IMR-90 (cell line): ENCODE measurements at regions not wholly inside any gene's neighbourhood (a gene's known extent, or its start where the extent isn't known, plus 50 kb on each side); places are given as distances from the start of the nearest gene placed in this dataset.

Source experiments
- BHLHE40 ChIP-seq: fragments of 150-350 bp; IDR thresholded peaks from 2 replicates; pipeline ENCODE4 v1.6.1; 2016; ENCODE audit warnings: mild to moderate bottlenecking, low read depth, low read length
- CEBPB ChIP-seq: IDR thresholded peaks from 2 replicates; pipeline ENCODE4 v1.6.1; 2012; ENCODE audit warnings: low read depth, low read length, improper control_type of control experiment
- CHD1 ChIP-seq: IDR thresholded peaks from 2 replicates; pipeline ENCODE4 v1.6.1; 2012; ENCODE audit warnings: low read depth, low read length, improper control_type of control experiment
- MAZ ChIP-seq: IDR thresholded peaks from 2 replicates; pipeline ENCODE4 v1.6.1; 2012; ENCODE audit warnings: low read depth, mild to moderate bottlenecking, low read length, improper control_type of control experiment, moderate library complexity, borderline replicate concordance
- NFE2L2 ChIP-seq: fragments of 150-350 bp; IDR thresholded peaks from 2 replicates; pipeline ENCODE4 v1.6.1; 2016; ENCODE audit warnings: low read depth, mild to moderate bottlenecking, low read length
- POLR2A ChIP-seq: IDR thresholded peaks from 2 replicates; pipeline ENCODE4 v1.6.1; 2012; ENCODE audit warnings: mild to moderate bottlenecking, low read depth, low read length
- RAD21 ChIP-seq: IDR thresholded peaks from 2 replicates; pipeline ENCODE4 v1.6.1; 2012; ENCODE audit warnings: low read length, improper control_type of control experiment
- RCOR1 ChIP-seq: IDR thresholded peaks from 2 replicates; pipeline ENCODE4 v1.6.1; 2012; ENCODE audit warnings: mild to moderate bottlenecking, low read length, improper control_type of control experiment; ENCODE audit not compliant: insufficient replicate concordance
- RFX5 ChIP-seq: IDR thresholded peaks from 2 replicates; pipeline ENCODE4 v1.8.0; 2012; ENCODE audit warnings: low read depth, mild to moderate bottlenecking, low read length, moderate library complexity
- TF ChIP-seq, protein P1 (sequence below): conservative IDR thresholded peaks from 2 replicates; pipeline ENCODE4 v1.5.1; 2012; ENCODE audit warnings: mild to moderate bottlenecking, low read depth, low read length, improper control_type of control experiment
- TF ChIP-seq, protein P2 (sequence below): fragments of 150-350 bp; IDR thresholded peaks from 2 replicates; pipeline ENCODE4 v1.6.1; 2016; ENCODE audit warnings: low read depth, mild to moderate bottlenecking, low read length, moderate library complexity, borderline replicate concordance

DNA sequence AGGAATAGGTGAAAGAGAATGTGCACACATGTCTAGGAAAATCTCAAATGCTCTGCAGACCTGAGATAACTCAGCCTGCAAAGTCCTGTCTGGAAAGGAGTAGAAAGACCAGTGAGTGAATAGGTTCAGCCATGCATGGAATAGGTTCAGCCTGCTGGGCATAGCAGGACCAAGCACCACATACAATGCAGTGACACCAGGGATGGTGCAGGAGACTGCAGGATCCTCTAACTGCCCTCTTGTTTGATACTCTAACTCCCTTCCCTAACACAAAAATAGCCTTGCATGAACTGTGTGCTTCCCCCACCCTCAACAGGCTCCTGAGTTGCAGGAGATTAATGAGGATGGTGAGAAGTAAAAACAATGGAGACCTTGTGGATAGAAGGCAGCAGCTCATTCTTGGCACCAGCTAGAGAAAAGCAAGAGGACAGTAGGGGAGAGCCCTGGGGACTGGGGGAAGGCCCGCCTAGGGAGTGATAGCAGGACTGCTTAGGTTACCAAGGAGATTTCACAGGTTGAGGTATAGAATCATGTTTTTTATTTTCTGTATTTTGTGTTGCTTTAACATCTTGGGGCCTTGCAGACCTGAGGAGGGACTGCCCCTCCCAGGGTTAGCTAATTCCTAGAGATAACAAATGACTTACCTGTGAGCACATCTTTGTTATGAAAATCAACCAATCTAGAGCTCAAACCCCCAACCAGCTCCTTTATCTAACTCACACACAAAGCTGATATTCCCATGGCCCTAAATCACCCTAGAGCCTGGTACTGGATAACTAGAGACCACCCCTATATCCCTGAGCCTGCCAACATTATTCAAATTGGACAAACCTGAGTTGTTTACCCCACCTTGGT is 187.8 kb downstream of the PLPP4 start:
- TF ChIP-seq, protein P1, sequence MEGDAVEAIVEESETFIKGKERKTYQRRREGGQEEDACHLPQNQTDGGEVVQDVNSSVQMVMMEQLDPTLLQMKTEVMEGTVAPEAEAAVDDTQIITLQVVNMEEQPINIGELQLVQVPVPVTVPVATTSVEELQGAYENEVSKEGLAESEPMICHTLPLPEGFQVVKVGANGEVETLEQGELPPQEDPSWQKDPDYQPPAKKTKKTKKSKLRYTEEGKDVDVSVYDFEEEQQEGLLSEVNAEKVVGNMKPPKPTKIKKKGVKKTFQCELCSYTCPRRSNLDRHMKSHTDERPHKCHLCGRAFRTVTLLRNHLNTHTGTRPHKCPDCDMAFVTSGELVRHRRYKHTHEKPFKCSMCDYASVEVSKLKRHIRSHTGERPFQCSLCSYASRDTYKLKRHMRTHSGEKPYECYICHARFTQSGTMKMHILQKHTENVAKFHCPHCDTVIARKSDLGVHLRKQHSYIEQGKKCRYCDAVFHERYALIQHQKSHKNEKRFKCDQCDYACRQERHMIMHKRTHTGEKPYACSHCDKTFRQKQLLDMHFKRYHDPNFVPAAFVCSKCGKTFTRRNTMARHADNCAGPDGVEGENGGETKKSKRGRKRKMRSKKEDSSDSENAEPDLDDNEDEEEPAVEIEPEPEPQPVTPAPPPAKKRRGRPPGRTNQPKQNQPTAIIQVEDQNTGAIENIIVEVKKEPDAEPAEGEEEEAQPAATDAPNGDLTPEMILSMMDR = no peak
- no peak for TF ChIP-seq MAZ
- no peak for TF ChIP-seq POLR2A
- TF ChIP-seq CEBPB = no peak
- TF ChIP-seq, protein P2, sequence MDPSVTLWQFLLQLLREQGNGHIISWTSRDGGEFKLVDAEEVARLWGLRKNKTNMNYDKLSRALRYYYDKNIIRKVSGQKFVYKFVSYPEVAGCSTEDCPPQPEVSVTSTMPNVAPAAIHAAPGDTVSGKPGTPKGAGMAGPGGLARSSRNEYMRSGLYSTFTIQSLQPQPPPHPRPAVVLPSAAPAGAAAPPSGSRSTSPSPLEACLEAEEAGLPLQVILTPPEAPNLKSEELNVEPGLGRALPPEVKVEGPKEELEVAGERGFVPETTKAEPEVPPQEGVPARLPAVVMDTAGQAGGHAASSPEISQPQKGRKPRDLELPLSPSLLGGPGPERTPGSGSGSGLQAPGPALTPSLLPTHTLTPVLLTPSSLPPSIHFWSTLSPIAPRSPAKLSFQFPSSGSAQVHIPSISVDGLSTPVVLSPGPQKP = no peak
- TF ChIP-seq RCOR1 = no peak
- no peak for TF ChIP-seq CHD1
- TF ChIP-seq RFX5 = no peak
- TF ChIP-seq BHLHE40 = no peak
- TF ChIP-seq RAD21 = no peak
- TF ChIP-seq NFE2L2 = no peak
